Body of pancreas (tissue), 4 donors: ENCODE measurements at regions not wholly inside any gene's neighbourhood (a gene's known extent, or its start where the extent isn't known, plus 50 kb on each side); places are given as distances from the start of the nearest gene placed in this dataset.

Source experiments
- POLR2A ChIP-seq, 3 donors: fragments of 450-650 bp; IDR thresholded peaks; one replicate each; pipeline ENCODE4 v1.6.1; 2016; ENCODE audit warnings: antibody characterized with exemption in 3 of 3, mild to moderate bottlenecking in 2 of 3
- TF ChIP-seq, protein P1 (sequence below), 7 experiments: fragments of 450-650 bp in 4 of 7; fragments of 200-600 bp in 3 of 7; sonication (generic) in 3 of 7; IDR thresholded peaks; one replicate each; pipeline ENCODE4 v1.5.1; 2016 to 2019; ENCODE audit warnings: antibody characterized with exemption in 7 of 7

GRCh38 chr4:102423375-102423774 lies 77.8 kb upstream of the NFKB1 start:
- TF ChIP-seq POLR2A (IDR thresholded peaks at IDR 0.05) = no peak
- TF ChIP-seq, protein P1, sequence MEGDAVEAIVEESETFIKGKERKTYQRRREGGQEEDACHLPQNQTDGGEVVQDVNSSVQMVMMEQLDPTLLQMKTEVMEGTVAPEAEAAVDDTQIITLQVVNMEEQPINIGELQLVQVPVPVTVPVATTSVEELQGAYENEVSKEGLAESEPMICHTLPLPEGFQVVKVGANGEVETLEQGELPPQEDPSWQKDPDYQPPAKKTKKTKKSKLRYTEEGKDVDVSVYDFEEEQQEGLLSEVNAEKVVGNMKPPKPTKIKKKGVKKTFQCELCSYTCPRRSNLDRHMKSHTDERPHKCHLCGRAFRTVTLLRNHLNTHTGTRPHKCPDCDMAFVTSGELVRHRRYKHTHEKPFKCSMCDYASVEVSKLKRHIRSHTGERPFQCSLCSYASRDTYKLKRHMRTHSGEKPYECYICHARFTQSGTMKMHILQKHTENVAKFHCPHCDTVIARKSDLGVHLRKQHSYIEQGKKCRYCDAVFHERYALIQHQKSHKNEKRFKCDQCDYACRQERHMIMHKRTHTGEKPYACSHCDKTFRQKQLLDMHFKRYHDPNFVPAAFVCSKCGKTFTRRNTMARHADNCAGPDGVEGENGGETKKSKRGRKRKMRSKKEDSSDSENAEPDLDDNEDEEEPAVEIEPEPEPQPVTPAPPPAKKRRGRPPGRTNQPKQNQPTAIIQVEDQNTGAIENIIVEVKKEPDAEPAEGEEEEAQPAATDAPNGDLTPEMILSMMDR (IDR thresholded peaks at IDR 0.05) = no peak
